HG02642 (cell line): ENCODE measurements at regions not wholly inside any gene's neighbourhood (a gene's known extent, or its start where the extent isn't known, plus 50 kb on each side); places are given as distances from the start of the nearest gene placed in this dataset.
A peak's percentile ranks its signal among the peaks of the same experiment; 100 is the strongest.
"Not testable (repeated sequence)": the region's sequence is repeated elsewhere in the genome, so short reads cannot be mapped to it uniquely, and the experiment has no call there.

Experiments used
- ATAC-seq: cut with Tn5 transposase; IDR thresholded peaks from one replicate; pipeline ENCODE4 v1.9.1; 2021; ENCODE audit warnings: mild to moderate bottlenecking; ENCODE audit not compliant: unreplicated experiment, poor library complexity

DNA sequence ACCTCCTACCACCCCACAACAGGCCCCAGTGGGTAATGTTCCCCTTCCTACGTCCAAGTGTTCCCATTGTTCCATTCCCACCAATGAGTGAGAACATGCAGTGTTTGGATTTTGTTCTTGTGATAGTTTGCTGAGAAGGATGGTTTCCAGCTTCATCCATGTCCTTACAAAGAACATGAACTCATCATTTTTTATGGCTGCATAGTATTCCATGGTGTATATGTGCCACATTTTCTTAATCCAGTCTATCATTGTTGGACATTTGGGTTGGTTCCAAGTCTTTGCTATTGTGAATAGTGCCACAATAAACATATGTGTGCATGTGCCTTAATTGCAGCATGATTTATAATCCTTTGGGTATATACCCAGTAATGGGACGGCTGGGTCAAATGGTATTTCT lies 81.6 kb downstream of the P2RY10 start:
- ATAC-seq: not testable (repeated sequence)

DNA sequence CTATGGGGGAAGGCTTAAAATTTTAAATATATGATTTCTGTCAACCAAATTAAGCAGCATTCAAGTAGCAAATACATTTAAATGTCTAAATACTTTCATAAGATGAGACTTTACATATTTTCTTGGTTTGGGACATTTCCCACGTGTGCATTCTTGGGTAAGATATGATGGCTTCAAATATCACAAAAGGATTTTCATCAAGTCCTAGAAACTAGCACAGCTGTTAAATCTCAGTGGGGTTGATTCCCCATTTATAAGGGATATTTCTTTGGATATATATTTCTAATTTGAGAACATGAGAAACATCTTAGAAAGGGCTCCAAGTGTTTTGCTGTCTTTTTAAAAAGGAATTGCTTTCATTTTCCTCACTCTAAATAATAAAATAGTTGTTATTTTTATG lies 90.2 kb downstream of the P2RY10 start:
- ATAC-seq: no peak

GRCh38 chrX:79036157-79036880 lies 91.1 kb downstream of the P2RY10 start:
- ATAC-seq: no peak

- peak; percentile 98 for ATAC-seq
These were observed 78.8 kb upstream of the GPR174 start for GRCh38 chrX:79065696-79066095.

DNA sequence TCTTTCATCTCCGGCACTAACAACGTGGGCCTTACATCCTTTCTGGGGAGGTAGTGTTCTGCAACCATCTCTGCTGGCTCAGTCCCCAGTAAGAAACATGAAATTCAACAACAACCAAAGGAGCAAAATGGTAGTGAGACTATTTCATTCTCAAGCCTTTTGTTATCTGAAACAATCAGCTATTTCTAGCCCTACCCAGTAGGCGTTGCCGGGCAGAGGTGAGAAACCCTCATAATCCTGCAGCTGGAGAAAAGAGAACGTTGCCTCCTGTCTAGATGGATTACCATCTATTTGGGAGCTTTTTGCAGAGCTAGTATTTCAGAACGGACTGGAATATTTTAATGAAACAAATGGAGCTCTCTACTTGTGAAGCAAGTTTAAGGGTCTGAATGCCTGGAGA lies 66.4 kb upstream of the GPR174 start:
- no peak for ATAC-seq

GRCh38 chrX:79079477-79079876 lies 65.0 kb upstream of the GPR174 start:
- no peak for ATAC-seq

- ATAC-seq: no peak
These were observed 64.3 kb upstream of the GPR174 start for GRCh38 chrX:79080141-79080540.

- ATAC-seq: no peak
These were observed 62.5 kb upstream of the GPR174 start for GRCh38 chrX:79081895-79082512.

GRCh38 chrX:79082899-79083298 lies 61.6 kb upstream of the GPR174 start:
- no peak for ATAC-seq

DNA sequence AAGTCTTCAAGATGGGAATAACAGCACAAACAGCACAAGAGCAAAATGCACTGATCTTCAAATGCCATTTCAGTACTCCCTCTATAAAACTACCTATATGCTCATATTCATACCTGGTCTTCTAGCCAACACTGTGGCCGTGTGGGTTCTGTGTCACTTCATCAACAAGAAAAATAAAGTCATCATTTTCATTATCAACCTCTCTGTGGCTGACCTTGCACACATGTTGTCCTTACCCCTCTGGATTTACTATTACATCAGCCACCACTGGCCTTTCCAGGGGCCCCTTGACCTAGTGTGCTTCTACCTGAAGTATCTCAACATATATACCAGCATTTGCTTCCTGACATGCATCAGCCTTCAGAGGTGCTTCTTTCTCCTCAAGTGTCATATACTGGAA lies 59.6 kb upstream of the GPR174 start:
- ATAC-seq: no peak

- ATAC-seq: no peak
These were observed 54.4 kb upstream of the GPR174 start for GRCh38 chrX:79089896-79090584.

GRCh38 chrX:79094075-79094832 lies 50.2 kb upstream of the GPR174 start:
- no peak for ATAC-seq
